ENCODE measurements at regions not wholly inside any gene's neighbourhood (a gene's known extent, or its start where the extent isn't known, plus 50 kb on each side); places are given as distances from the start of the nearest gene placed in this dataset.

- FAIRE-seq (no peak), DNase-seq (ENCODE audit: low read depth, low spot score) (no peak)
- no peaks in the 10 kb centered on the region for H3K4me1 ChIP-seq (ENCODE audit: control insufficient read depth, extremely low read depth, insufficient read depth, low read length)
- dilution Hi-C loops (cut with MboI; ENCODE audit: extremely low pct_ligation_motif_present, low sequenced_read_pairs): no loop called here
- H3K27me3 ChIP-seq (ENCODE audit: control insufficient read depth, extremely low read depth, insufficient read depth, low read length): peaks cover 7% of the 10 kb centered on the region
- H3K4me3 ChIP-seq (ENCODE audit: control insufficient read depth in 2 of 3, extremely low read depth in 1 of 3, insufficient read depth in 2 of 3, low read depth in 1 of 3, low read length in 3 of 3): no peak overlapping the region
- H3K9me1 ChIP-seq (ENCODE audit: control insufficient read depth, extremely low read depth, insufficient read depth, low read length): no peaks in the 10 kb centered on the region
- H3K79me2 ChIP-seq (ENCODE audit: control insufficient read depth, insufficient read depth, low read length): no peaks in the 10 kb centered on the region
- H3K9me3 ChIP-seq (ENCODE audit: control insufficient read depth, low read depth, low read length): no peaks in the 10 kb centered on the region
- TF ChIP-seq CTCF (optimal IDR thresholded peaks at IDR 0.05 in 1 of 3, IDR thresholded peaks at IDR 0.05 in 1 of 3, conservative IDR thresholded peaks at IDR 0.05 in 1 of 3; ENCODE audit: extremely low read depth in 1 of 3, insufficient read depth in 2 of 3, low read length in 3 of 3) (no peak), EZH2 (IDR thresholded peaks at IDR 0.05; ENCODE audit: low read length) (no peak)
- H2AFZ ChIP-seq (ENCODE audit: control insufficient read depth, low read length): no peak overlapping the region
- no peaks in the 10 kb centered on the region for H4K20me1 ChIP-seq (ENCODE audit: control insufficient read depth, extremely low read depth, insufficient read depth, low read length)
- no peak overlapping the region for H3K27ac ChIP-seq (ENCODE audit: control insufficient read depth, insufficient read depth, low read length)
- no peak overlapping the region for H3K4me2 ChIP-seq (ENCODE audit: control insufficient read depth, extremely low read depth, insufficient read depth, low read depth, low read length)
- H3K36me3 ChIP-seq (ENCODE audit: control insufficient read depth in 2 of 2, extremely low read depth in 1 of 2, insufficient read depth in 2 of 2, low read length in 2 of 2): no peaks in the 10 kb centered on the region
- no peak overlapping the region for H3K9ac ChIP-seq (ENCODE audit: control insufficient read depth, extremely low read depth, insufficient read depth, low read length)
Observed at GRCh38 chr1:11399250-11399649, 79.7 kb upstream of the DISP3 start.

DNA sequence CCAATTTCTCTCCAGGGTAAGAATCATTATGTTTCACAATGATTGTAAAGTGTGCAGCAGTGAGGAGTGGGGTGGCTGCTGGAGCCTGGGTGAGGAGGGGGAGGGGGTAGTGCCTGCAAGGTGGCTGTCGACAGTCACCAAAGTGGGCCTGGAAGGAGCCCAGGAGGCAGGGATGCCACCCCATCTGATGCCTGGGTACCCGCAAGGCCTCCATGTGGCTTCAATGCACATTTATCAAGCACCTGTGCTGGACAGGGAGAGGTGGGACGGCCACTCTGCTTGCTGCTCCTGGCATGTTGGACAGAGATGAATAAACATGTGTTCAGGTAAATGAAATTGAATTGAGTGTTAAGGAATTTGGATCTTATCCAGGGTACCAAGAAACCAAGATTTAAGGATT lies 78.8 kb upstream of the DISP3 start:
- no peaks in the 10 kb centered on the region for H3K4me1 ChIP-seq (ENCODE audit: control insufficient read depth, extremely low read depth, insufficient read depth, low read length)
- no peaks in the 10 kb centered on the region for H3K36me3 ChIP-seq (ENCODE audit: control insufficient read depth in 2 of 2, extremely low read depth in 1 of 2, insufficient read depth in 2 of 2, low read length in 2 of 2)
- peaks cover 5% of the 10 kb centered on the region for H3K27me3 ChIP-seq (ENCODE audit: control insufficient read depth, extremely low read depth, insufficient read depth, low read length)
- H3K79me2 ChIP-seq (ENCODE audit: control insufficient read depth, insufficient read depth, low read length): no peaks in the 10 kb centered on the region
- H3K9ac ChIP-seq (ENCODE audit: control insufficient read depth, extremely low read depth, insufficient read depth, low read length): no peak overlapping the region
- no peak overlapping the region for H3K27ac ChIP-seq (ENCODE audit: control insufficient read depth, insufficient read depth, low read length)
- DNase-seq (ENCODE audit: low read depth, low spot score): no peak
- H3K9me3 ChIP-seq (ENCODE audit: control insufficient read depth, low read depth, low read length): no peaks in the 10 kb centered on the region
- H3K4me2 ChIP-seq (ENCODE audit: control insufficient read depth, extremely low read depth, insufficient read depth, low read depth, low read length): no peak overlapping the region
- dilution Hi-C loops (cut with MboI; ENCODE audit: extremely low pct_ligation_motif_present, low sequenced_read_pairs): no loop called here
- H3K4me3 ChIP-seq (ENCODE audit: control insufficient read depth in 2 of 3, extremely low read depth in 1 of 3, insufficient read depth in 2 of 3, low read depth in 1 of 3, low read length in 3 of 3): no peak overlapping the region
- FAIRE-seq: no peak
- H2AFZ ChIP-seq (ENCODE audit: control insufficient read depth, low read length): no peak overlapping the region
- TF ChIP-seq CTCF (optimal IDR thresholded peaks at IDR 0.05 in 1 of 3, IDR thresholded peaks at IDR 0.05 in 1 of 3, conservative IDR thresholded peaks at IDR 0.05 in 1 of 3; ENCODE audit: extremely low read depth in 1 of 3, insufficient read depth in 2 of 3, low read length in 3 of 3): no peak
- TF ChIP-seq EZH2 (IDR thresholded peaks at IDR 0.05; ENCODE audit: low read length): no peak
- no peaks in the 10 kb centered on the region for H4K20me1 ChIP-seq (ENCODE audit: control insufficient read depth, extremely low read depth, insufficient read depth, low read length)
- H3K9me1 ChIP-seq (ENCODE audit: control insufficient read depth, extremely low read depth, insufficient read depth, low read length): no peaks in the 10 kb centered on the region
